ENCODE measurements at regions not wholly inside any gene's neighbourhood (a gene's known extent, or its start where the extent isn't known, plus 50 kb on each side); places are given as distances from the start of the nearest gene placed in this dataset.

DNA sequence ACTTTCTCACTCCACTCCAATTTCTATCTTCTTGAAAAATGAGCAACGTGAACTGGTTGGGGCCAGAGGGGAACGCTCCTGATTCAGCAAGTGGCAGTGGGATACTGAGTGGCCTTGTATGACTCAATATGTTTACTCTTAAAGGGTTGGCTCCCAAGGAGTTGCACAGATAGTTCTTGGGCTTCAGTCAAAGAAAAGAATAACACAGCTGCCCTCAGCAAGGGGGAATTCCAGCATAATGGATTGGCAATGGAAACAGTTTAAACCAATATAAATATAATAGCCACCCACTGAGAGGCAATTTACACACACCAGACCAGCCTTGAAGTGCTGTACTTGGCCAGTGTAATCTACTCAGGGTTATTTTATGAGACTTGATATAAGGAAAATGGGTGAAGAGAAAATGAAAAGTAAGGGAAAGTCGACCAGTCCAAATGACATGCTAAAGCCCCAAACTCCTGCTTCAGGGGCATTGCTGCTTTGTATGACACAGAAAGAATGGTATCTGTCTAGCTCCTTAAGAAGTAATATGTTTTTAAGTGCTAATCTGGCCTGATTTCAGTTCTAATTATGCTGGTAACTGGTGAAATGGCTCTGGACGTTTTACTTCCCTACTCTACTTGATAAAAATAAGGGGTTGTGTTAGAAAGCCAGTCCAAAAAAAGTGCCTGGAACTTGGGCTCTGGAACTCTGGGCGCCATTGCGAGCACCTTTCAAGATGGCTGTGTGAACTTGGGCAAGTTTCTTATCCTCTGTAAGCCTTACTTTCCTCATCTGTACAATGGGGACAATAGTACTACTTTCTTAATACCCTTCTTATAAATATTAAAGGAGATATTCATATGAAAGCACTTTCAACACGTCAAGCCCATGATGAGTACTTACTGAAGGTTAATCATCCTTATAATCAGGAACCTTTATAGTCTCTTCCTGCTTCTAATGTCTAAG, 712.9 kb upstream of the MAP3K7 start:
- no peak for DNase-seq (ENCODE audit: low read depth in 2 of 3, low spot score in 2 of 3)

- no peak for DNase-seq (ENCODE audit: low read depth in 2 of 3, low spot score in 2 of 3)
These were observed 711.8 kb upstream of the MAP3K7 start for GRCh38 chr6:91298543-91299145.

- no peak for DNase-seq (ENCODE audit: low read depth in 2 of 3, low spot score in 2 of 3)
These were observed 706.5 kb upstream of the MAP3K7 start for GRCh38 chr6:91293395-91293794.

DNA sequence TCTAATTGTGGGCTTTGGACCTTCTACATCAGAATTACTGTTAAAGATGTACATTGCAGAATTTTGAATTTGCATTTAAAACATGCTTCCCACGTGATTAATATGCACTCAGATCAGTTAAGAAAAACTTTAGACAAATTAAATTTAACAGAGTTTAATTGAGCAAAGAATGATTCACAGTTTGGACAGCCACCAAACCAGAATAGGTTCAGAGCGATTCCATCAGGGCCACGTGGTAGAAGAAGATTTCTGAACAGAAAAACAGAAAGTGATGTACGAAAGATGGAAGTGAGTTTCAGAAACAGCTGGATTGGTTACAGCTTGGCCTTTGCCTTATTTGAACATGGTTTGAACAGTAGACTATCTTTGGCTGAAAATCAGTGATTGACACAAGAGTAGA, 704.2 kb upstream of the MAP3K7 start:
- no peak for DNase-seq (ENCODE audit: low read depth in 2 of 3, low spot score in 2 of 3)

GRCh38 chr6:91288741-91289140, 701.9 kb upstream of the MAP3K7 start:
- no peak for DNase-seq (ENCODE audit: low read depth in 2 of 3, low spot score in 2 of 3)

- no peak for DNase-seq (ENCODE audit: low read depth in 2 of 3, low spot score in 2 of 3)
These were observed 695.0 kb upstream of the MAP3K7 start for GRCh38 chr6:91281901-91282300.

- no peak for DNase-seq (ENCODE audit: low read depth in 2 of 3, low spot score in 2 of 3)
These were observed 693.6 kb upstream of the MAP3K7 start for GRCh38 chr6:91280494-91280830.

- DNase-seq (ENCODE audit: low read depth in 2 of 3, low spot score in 2 of 3) = no peak
These were observed 693.0 kb upstream of the MAP3K7 start for GRCh38 chr6:91279740-91280493.

GRCh38 chr6:91278416-91278815, 691.5 kb upstream of the MAP3K7 start:
- DNase-seq (ENCODE audit: low read depth in 2 of 3, low spot score in 2 of 3) = no peak

DNA sequence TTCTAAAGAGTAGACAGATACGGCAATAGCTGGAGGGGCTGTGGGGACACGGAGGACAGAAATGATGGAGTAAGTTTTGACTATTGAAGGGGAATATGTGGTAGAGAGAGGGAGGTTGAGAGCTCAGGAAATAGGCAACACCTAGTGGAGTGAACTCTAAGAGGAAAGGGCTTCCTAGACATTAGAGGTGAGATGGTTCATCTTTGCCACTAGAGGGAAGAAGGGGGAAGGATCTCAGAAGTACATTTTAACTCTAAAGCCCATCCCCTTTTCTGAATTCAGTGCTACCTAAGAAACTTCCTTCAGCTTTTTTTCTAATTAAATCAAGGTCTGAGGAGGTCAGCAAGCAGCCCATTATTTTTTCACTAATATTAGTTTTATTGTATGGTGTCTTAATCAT, 689.4 kb upstream of the MAP3K7 start:
- peak in 2 of 3 donors; percentile 2 to 18 for DNase-seq (ENCODE audit: low read depth in 2 of 3, low spot score in 2 of 3)

DNA sequence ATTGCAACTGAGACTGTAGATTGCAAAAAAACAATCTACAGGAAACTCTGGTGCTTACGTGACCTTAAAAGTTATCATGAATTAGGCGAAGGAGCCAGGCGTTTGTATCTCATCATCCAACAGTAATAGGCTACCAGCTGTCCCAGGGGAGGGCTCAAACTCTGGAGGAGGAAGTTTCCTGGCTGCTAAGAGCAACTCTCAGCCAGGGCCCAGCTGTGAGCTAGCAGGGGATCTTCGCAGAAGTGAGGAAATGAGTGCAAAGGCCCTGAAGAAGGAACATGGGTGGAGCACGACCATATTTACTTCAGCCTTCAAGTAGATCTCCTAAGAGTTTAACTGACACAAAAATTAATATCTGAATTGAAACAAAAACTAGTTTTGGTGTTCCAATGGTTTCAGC, 686.9 kb upstream of the MAP3K7 start:
- no peak for DNase-seq (ENCODE audit: low read depth in 2 of 3, low spot score in 2 of 3)

- no peak for DNase-seq (ENCODE audit: low read depth in 2 of 3, low spot score in 2 of 3)
These were observed 684.9 kb upstream of the MAP3K7 start for GRCh38 chr6:91271807-91272206.

DNA sequence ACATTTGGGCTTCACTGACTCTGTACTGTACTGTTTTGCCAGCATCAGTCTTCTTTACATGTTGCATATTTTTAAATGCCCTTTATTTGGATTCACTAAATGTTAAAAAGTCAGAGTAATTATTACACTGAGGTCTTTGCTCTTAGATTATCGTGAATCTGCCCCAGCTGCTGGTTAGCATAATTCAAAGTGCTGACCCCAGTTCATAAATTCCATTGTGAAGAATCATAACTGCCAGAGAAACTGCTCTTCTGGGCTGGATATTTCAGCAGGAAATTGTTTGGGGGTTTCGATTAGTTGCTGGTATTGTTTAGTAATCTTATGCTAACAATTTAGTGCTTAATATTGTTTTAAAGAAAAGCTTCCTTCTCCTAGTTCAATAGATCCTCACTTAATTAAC, 682.1 kb upstream of the MAP3K7 start:
- DNase-seq (ENCODE audit: low read depth in 2 of 3, low spot score in 2 of 3) = no peak

DNA sequence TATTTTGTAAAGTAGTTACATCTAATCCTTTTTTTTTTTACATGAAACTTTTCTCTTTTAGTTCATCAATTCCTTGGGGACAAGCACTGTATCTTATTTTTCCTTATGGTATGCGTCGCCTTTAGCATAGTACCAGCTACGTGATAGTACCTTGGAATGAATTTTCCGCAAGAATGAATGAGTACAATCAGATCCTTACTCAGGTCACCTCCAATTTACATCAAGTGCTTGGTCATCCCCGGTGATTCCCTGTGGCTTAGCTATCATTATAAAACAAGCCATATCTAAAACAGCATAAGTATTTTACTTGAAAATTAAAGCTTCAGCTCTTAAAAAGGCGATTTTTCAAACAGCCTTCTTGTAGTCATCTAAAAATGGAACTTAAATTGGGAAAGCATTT, 680.4 kb upstream of the MAP3K7 start:
- no peak for DNase-seq (ENCODE audit: low read depth in 2 of 3, low spot score in 2 of 3)

DNA sequence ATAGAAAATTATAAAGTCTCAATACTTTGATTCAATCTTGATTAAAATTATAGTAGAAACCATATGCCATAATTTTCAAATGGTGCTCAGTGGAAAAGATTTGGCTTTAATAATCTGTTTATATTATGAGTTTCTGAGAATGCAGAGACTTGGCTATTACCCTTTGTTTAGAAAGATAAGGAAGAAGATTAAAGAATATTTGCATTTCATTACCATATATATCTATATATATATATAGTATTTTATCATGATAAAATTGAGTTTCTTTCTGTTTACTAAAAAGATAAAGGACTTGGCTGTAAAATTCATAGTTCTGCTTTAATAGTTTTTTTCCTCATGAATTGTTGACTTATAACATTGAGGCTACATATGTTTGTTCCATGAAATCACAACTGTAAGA, 679.3 kb upstream of the MAP3K7 start:
- no peak for DNase-seq (ENCODE audit: low read depth in 2 of 3, low spot score in 2 of 3)

GRCh38 chr6:91243436-91243835, 656.6 kb upstream of the MAP3K7 start:
- no peak for DNase-seq (ENCODE audit: low read depth in 2 of 3, low spot score in 2 of 3)

DNA sequence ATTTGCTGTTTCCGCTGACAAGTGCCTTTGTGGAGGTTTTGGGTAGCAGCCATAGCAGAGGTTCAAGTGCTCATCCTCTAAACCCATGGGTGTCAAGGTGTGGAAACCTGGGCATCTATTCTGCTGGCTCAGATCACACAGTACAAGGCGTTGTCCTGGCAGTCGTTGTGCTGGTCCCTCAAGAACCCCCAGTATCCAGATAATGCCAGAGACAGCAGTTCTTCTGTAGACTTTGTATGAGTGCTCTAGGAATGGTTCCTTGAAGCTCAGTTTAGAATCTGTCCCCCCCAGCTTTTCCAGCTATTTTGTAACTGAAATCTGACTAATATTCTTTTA, 655.7 kb upstream of the MAP3K7 start:
- DNase-seq (ENCODE audit: low read depth in 2 of 3, low spot score in 2 of 3) = no peak

DNA sequence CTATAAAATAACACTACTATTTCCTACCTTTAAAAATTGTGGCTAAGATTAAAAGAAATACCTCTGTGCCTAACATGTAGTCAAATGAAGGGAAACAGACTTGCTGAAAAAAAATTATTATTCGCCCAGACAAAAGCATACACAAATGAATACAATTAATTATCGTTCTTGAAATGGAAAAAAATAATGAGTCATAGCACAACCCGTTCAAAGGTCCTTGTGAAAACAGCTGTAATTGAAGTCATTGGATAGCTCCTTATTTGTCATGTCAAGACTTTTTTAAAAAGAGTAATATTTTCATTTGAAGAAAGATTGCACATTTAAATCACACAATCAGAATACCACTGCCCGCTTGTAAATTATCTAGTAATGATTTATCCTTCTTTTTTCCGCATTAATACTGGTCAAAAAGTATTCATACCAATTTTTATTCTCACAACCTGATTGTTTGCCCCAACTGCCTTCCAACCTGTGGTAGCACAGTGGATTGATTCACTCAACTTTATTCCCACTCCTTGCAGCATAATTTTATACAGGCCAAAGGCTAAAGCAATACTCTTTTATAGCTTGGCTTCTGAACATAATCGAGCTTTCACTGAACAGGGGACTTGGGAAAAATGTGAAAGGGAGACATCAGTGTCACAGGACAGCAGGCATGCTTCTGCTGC, 655.2 kb upstream of the MAP3K7 start:
- no peak for DNase-seq (ENCODE audit: low read depth in 2 of 3, low spot score in 2 of 3)

DNA sequence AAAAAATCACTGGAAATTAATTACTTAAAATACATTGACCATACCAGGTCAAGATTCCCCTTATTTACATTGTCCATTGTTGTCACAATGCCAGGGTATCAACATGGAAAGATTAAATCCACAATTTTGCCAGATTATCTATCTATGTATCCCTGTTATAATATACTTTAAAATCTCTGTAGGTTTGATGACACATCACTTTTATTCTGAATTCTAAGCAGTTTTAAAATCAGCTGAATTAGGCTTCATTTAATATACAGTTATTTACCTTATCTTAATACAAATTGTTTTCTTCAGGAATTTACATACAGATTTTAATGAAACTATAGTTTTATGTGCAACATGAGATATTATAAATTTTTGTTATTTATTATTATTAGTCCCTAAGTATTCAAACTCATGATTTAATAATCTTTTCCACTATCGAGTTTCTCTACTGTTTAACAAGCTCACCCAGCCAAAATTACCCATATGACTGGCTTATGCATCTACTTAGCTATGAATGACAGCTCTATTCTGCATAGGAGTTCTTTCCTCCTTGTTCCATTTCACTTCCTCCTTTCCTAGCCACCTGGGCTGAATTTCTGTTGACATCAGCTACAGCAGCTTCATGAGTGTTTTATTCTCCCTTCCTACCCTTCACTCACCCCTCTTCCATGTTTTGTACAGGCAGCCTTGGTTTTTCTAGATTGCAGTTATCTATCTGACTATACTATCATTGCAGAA, 654.2 kb upstream of the MAP3K7 start:
- no peak for DNase-seq (ENCODE audit: low read depth in 2 of 3, low spot score in 2 of 3)

GRCh38 chr6:91221072-91221720, 634.3 kb upstream of the MAP3K7 start:
- no peak for DNase-seq (ENCODE audit: low read depth in 2 of 3, low spot score in 2 of 3)
